Erythroblast (primary cell): ENCODE measurements at regions not wholly inside any gene's neighbourhood (a gene's known extent, or its start where the extent isn't known, plus 50 kb on each side); places are given as distances from the start of the nearest gene placed in this dataset.

Experiments used
- GATA1 ChIP-seq: IDR thresholded peaks from 2 replicates; pipeline ENCODE4 v1.6.1; 2011; ENCODE audit warnings: low read depth, mild to moderate bottlenecking, control low read depth, low read length, moderate library complexity
- POLR2A ChIP-seq: IDR thresholded peaks from 2 replicates; pipeline ENCODE4 v1.6.1; 2011; ENCODE audit warnings: mild to moderate bottlenecking, low read length

DNA sequence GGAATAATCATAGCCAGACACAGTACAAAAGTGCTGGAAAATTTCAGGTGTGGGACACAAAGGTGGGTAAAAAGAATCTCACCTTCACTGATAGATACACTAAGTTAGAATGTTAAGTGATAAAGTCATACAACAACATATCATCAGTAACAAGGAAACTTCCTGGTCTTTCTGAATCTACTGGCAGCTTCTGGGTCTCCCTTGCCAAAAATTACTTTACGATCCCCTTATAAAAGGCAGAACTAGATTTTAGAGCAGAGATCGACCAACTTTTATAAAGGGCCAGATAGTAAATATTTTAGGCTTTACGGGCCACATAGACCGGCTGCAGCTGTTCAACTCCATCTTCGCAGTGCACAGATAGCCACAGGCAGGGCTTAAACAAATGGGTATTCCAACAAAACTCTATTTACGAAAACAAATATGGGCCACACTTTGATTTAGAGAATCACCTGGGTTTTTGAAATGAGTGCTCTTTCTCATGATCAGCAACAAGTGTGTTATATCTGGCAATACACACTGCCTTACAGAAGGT, 159.9 kb downstream of the AASDH start:
- TF ChIP-seq POLR2A (no peak), GATA1 (no peak)
